MM.1S (cell line): ENCODE measurements at regions not wholly inside any gene's neighbourhood (a gene's known extent, or its start where the extent isn't known, plus 50 kb on each side); places are given as distances from the start of the nearest gene placed in this dataset.

Experiments used
- DNase-seq: peaks from one replicate; pipeline ENCODE4 v3.0.0-alpha.2; 2015
- H2AFZ ChIP-seq: fragments of 300-600 bp; sonication (generic); 2 replicates; pipeline ENCODE4 v1.6.0; 2016; ENCODE audit warnings: antibody characterized with exemption, low read length
- H3F3A ChIP-seq: fragments of 300-600 bp; sonication (generic); 2 replicates; pipeline ENCODE4 v1.6.1; 2016; ENCODE audit warnings: mild to moderate bottlenecking, antibody characterized with exemption, low read length, moderate library complexity, mixed read lengths; ENCODE audit not compliant: insufficient read depth
- H3K27ac ChIP-seq: fragments of 300-600 bp; sonication (generic); 2 replicates; pipeline ENCODE4 v1.5.1; 2016; ENCODE audit warnings: mild to moderate bottlenecking, low read length
- H3K27me3 ChIP-seq: fragments of 300-600 bp; sonication (generic); replicated peaks from 2 replicates; pipeline ENCODE4 v1.6.0; 2016; ENCODE audit warnings: low read length; ENCODE audit not compliant: insufficient read depth
- H3K36me3 ChIP-seq: fragments of 300-600 bp; sonication (generic); replicated peaks from 2 replicates; pipeline ENCODE4 v1.6.1; 2016; ENCODE audit warnings: mild to moderate bottlenecking, low read length, mixed read lengths; ENCODE audit not compliant: insufficient read depth
- H3K4me1 ChIP-seq: fragments of 300-600 bp; sonication (generic); 2 replicates; pipeline ENCODE4 v1.6.1; 2016; ENCODE audit warnings: low read length, mixed read lengths
- H3K4me2 ChIP-seq: fragments of 300-600 bp; sonication (generic); 2 replicates; pipeline ENCODE4 v1.6.0; 2016; ENCODE audit warnings: low read depth, low read length
- H3K4me3 ChIP-seq: fragments of 300-600 bp; sonication (generic); 2 replicates; pipeline ENCODE4 v1.5.1; 2016; ENCODE audit warnings: low read length, mixed read lengths
- H3K79me2 ChIP-seq: fragments of 300-600 bp; sonication (generic); 2 replicates; pipeline ENCODE4 v1.6.1; 2016; ENCODE audit warnings: mixed run types, low read length, mixed read lengths
- H3K9ac ChIP-seq: fragments of 300-600 bp; sonication (generic); 2 replicates; pipeline ENCODE4 v1.6.1; 2016; ENCODE audit warnings: low read length, mixed read lengths
- H3K9me2 ChIP-seq: fragments of 300-600 bp; sonication (generic); replicated peaks from 2 replicates; pipeline ENCODE4 v1.6.1; 2016; ENCODE audit warnings: mild to moderate bottlenecking, low read length, mixed read lengths; ENCODE audit not compliant: insufficient read depth
- H3K9me3 ChIP-seq: fragments of 300-600 bp; sonication (generic); replicated peaks from 2 replicates; pipeline ENCODE4 v1.6.1; 2016; ENCODE audit warnings: mild to moderate bottlenecking, low read length, mixed read lengths; ENCODE audit not compliant: insufficient read depth
- H4K20me1 ChIP-seq: fragments of 300-600 bp; sonication (generic); 2 replicates; pipeline ENCODE4 v1.6.1; 2016; ENCODE audit warnings: mild to moderate bottlenecking, low read length, moderate library complexity, mixed read lengths; ENCODE audit not compliant: insufficient read depth
- EZH2 ChIP-seq: fragments of 300-600 bp; sonication (generic); optimal IDR thresholded peaks from 2 replicates; pipeline ENCODE3; 2017; ENCODE audit warnings: low read depth, mild to moderate bottlenecking, antibody characterized with exemption, low read length, mixed read lengths
- EZH2phosphoT487 ChIP-seq: fragments of 300-600 bp; sonication (generic); IDR thresholded peaks from 2 replicates; pipeline ENCODE4 v1.6.1; 2018; ENCODE audit warnings: antibody characterized with exemption, low read length
- TF ChIP-seq, protein P1 (sequence below): fragments of 300-600 bp; sonication (generic); IDR thresholded peaks from 2 replicates; pipeline ENCODE4 v1.5.1; 2016; ENCODE audit warnings: antibody characterized with exemption, low read length, mixed read lengths

DNA sequence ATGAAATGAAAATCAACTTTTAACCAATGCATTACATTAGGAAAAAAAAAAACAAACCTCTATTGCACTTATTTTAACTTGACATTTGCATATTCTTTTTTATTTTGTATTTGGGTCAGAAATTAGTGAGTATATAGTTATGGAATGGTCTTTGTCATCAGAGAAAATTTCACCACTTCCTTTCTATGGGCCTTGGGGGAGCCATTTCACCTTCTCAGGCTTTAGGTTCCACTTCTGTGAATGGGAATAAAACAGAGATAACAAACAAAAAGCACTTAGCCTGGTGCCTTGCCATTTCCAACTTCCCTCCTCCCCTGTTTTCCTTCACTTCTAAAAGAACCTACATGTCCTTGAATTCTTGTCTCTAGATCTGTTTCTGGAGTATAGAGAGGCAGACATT is 168.0 kb upstream of the STT3B start:
- Histone ChIP-seq H3K4me2 (no peak overlapping the region), H3K4me3 (no peak overlapping the region), H4K20me1 (no peaks in the 10 kb centered on the region), H3K4me1 (no peaks in the 10 kb centered on the region), H2AFZ (no peak overlapping the region), H3F3A (no peaks in the 10 kb centered on the region), H3K9ac (no peak overlapping the region), H3K27me3 (no peaks in the 10 kb centered on the region), H3K27ac (no peak overlapping the region), H3K9me3 (no peaks in the 10 kb centered on the region), H3K79me2 (no peaks in the 10 kb centered on the region), H3K9me2 (no peaks in the 10 kb centered on the region), H3K36me3 (no peaks in the 10 kb centered on the region)
- no peak for DNase-seq
- TF ChIP-seq EZH2phosphoT487: no peak
- TF ChIP-seq, protein P1, sequence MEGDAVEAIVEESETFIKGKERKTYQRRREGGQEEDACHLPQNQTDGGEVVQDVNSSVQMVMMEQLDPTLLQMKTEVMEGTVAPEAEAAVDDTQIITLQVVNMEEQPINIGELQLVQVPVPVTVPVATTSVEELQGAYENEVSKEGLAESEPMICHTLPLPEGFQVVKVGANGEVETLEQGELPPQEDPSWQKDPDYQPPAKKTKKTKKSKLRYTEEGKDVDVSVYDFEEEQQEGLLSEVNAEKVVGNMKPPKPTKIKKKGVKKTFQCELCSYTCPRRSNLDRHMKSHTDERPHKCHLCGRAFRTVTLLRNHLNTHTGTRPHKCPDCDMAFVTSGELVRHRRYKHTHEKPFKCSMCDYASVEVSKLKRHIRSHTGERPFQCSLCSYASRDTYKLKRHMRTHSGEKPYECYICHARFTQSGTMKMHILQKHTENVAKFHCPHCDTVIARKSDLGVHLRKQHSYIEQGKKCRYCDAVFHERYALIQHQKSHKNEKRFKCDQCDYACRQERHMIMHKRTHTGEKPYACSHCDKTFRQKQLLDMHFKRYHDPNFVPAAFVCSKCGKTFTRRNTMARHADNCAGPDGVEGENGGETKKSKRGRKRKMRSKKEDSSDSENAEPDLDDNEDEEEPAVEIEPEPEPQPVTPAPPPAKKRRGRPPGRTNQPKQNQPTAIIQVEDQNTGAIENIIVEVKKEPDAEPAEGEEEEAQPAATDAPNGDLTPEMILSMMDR: peak; percentile 9; the same call in 1 of the 2 replicates
- no peak for TF ChIP-seq EZH2

DNA sequence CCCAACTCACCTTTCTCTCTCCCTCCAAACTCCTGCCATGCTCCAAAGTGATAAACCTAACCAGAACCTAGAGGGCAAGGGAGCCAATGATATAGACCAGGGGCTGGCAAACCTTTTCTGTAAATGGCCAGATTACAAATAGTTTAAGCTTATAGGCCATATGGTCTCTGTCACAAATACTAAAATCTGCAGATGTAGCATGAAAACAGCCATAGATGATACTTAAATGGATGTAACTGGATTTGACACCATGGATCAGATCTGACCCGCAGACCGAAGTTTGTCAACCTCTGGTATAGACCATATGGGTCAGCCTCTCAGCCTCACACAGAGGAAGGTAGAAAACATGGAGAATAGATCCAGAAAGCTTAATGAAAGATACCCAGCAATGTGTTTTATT is 165.2 kb upstream of the STT3B start:
- Histone ChIP-seq H3K4me3 (no peak overlapping the region), H3K9me3 (no peaks in the 10 kb centered on the region)
- DNase-seq: no peak

DNA sequence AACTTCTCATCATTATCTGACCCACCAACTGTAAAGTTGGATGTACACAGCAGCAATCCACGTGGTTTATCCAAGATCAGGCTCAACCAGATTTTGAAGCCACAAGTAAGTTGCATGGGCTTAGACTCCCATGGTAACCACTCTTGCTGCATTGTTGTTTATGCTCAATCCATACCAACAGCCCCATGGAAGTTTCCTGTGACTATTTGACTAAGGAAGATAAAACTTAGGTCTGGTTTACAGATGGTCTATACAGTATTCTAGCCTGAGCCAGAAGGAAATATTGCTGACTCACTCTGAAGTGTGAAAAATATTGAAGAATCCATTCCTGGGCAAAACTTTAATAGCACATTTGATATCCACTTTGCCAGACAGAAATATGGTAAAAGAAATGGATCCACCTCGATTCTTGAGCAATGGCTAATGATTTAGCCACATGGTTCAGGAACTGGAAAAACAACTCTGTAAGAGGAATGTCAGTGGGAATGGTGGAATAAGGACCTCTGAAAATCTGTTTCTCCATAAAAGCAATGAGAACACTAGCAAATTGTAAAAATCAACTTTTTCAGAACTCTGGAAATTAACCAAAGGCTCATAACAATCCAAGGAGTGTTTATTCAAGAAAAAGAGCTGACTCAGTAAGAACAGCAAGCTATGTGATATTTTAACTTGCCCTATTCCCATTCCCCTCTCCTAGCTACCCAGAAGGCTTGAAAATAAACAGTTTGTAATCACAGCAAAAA is 162.9 kb upstream of the STT3B start:
- TF ChIP-seq EZH2phosphoT487: no peak
- TF ChIP-seq EZH2: no peak
- TF ChIP-seq, protein P1: no peak
- H3F3A ChIP-seq: no peaks in the 10 kb centered on the region
- no peak for DNase-seq
- H3K9me3 ChIP-seq: no peaks in the 10 kb centered on the region
- no peak overlapping the region for H3K4me2 ChIP-seq
- H3K9me2 ChIP-seq: no peaks in the 10 kb centered on the region
- no peaks in the 10 kb centered on the region for H4K20me1 ChIP-seq
- H3K4me1 ChIP-seq: no peaks in the 10 kb centered on the region
- no peaks in the 10 kb centered on the region for H3K36me3 ChIP-seq
- no peak overlapping the region for H3K4me3 ChIP-seq
- no peak overlapping the region for H3K27ac ChIP-seq
- H2AFZ ChIP-seq: no peak overlapping the region
- no peaks in the 10 kb centered on the region for H3K27me3 ChIP-seq
- H3K79me2 ChIP-seq: no peaks in the 10 kb centered on the region
- H3K9ac ChIP-seq: no peak overlapping the region

More for the DNA sequence above, 165.2 kb upstream of the STT3B start:
- Histone ChIP-seq H3K4me2 (no peak overlapping the region), H3K36me3 (no peaks in the 10 kb centered on the region), H3F3A (no peaks in the 10 kb centered on the region), H3K9me2 (no peaks in the 10 kb centered on the region), H4K20me1 (no peaks in the 10 kb centered on the region), H3K9ac (no peak overlapping the region), H3K79me2 (no peaks in the 10 kb centered on the region), H3K4me1 (no peaks in the 10 kb centered on the region), H3K27ac (no peak overlapping the region), H3K27me3 (no peaks in the 10 kb centered on the region), H2AFZ (no peak overlapping the region)
- no peak for TF ChIP-seq EZH2
- TF ChIP-seq, protein P1: no peak
- no peak for TF ChIP-seq EZH2phosphoT487
